ENCODE measurements at regions not wholly inside any gene's neighbourhood (a gene's known extent, or its start where the extent isn't known, plus 50 kb on each side); places are given as distances from the start of the nearest gene placed in this dataset.
"Not testable (repeated sequence)": the region's sequence is repeated elsewhere in the genome, so short reads cannot be mapped to it uniquely, and the experiment has no call there.

- no peak for DNase-seq (ENCODE audit: low read depth)
- no peak for TF ChIP-seq CTCF (conservative IDR thresholded peaks at IDR 0.05; ENCODE audit: low read depth, low read length)
- H3K4me3 ChIP-seq (ENCODE audit: low read length) = no peak overlapping the region
These were observed 222.1 kb upstream of the OBI1 start for GRCh38 chr13:78881054-78881453.

- TF ChIP-seq CTCF (conservative IDR thresholded peaks at IDR 0.05; ENCODE audit: low read depth, low read length) = no peak
- DNase-seq (ENCODE audit: low read depth) = no peak
- no peak overlapping the region for H3K4me3 ChIP-seq (ENCODE audit: low read length)
These were observed 218.1 kb upstream of the OBI1 start for GRCh38 chr13:78876915-78877549.

GRCh38 chr13:78875792-78876580 is 217.0 kb upstream of the OBI1 start:
- no peak overlapping the region for H3K4me3 ChIP-seq (ENCODE audit: low read length)
- no peak for DNase-seq (ENCODE audit: low read depth)
- TF ChIP-seq CTCF (conservative IDR thresholded peaks at IDR 0.05; ENCODE audit: low read depth, low read length) = peak; percentile 4

- no peak overlapping the region for H3K4me3 ChIP-seq (ENCODE audit: low read length)
- TF ChIP-seq CTCF (conservative IDR thresholded peaks at IDR 0.05; ENCODE audit: low read depth, low read length) = no peak
- DNase-seq (ENCODE audit: low read depth) = no peak
These were observed 210.0 kb upstream of the OBI1 start for GRCh38 chr13:78868991-78869390.

GRCh38 chr13:78867655-78868054 is 208.7 kb upstream of the OBI1 start:
- TF ChIP-seq CTCF (conservative IDR thresholded peaks at IDR 0.05; ENCODE audit: low read depth, low read length) = no peak
- no peak overlapping the region for H3K4me3 ChIP-seq (ENCODE audit: low read length)
- no peak for DNase-seq (ENCODE audit: low read depth)

- not testable (repeated sequence) for DNase-seq (ENCODE audit: low read depth); H3K4me3 ChIP-seq (ENCODE audit: low read length)
These were observed 207.1 kb upstream of the OBI1 start for GRCh38 chr13:78866076-78866475.

GRCh38 chr13:78862446-78862845 is 203.5 kb upstream of the OBI1 start:
- no peak overlapping the region for H3K4me3 ChIP-seq (ENCODE audit: low read length)
- no peak for TF ChIP-seq CTCF (conservative IDR thresholded peaks at IDR 0.05; ENCODE audit: low read depth, low read length)
- no peak for DNase-seq (ENCODE audit: low read depth)

All from retinal pigment epithelial cell (primary cell).